ENCODE measurements at regions not wholly inside any gene's neighbourhood (a gene's known extent, or its start where the extent isn't known, plus 50 kb on each side); places are given as distances from the start of the nearest gene placed in this dataset.

GRCh38 chr4:141390571-141390970 is 169.9 kb downstream of the ZNF330 start:
- no peak overlapping the region for H3K9ac ChIP-seq (ENCODE audit: low read depth in 1 of 2, low read length in 2 of 2)
- no peaks in the 10 kb centered on the region for H3K9me3 ChIP-seq (ENCODE audit: control insufficient read depth in 4 of 4, low read length in 3 of 4)
- 53% methylated on average over 1 of the region's 1 CpG for WGBS
- no peaks in the 10 kb centered on the region for H3K27me3 ChIP-seq (ENCODE audit: control insufficient read depth in 4 of 4, insufficient read depth in 4 of 4, low read length in 3 of 4)
- H3K36me3 ChIP-seq (ENCODE audit: control insufficient read depth in 4 of 4, insufficient read depth in 3 of 4, low read depth in 1 of 4, low read length in 3 of 4) = no peaks in the 10 kb centered on the region
- no peak overlapping the region for H3K27ac ChIP-seq (ENCODE audit: low read depth in 1 of 2, low read length in 2 of 2)
- H3K4me3 ChIP-seq (ENCODE audit: low read depth in 1 of 3, low read length in 3 of 3) = no peak overlapping the region
- H3K4me1 ChIP-seq (ENCODE audit: control insufficient read depth in 4 of 4, insufficient read depth in 4 of 4, low read length in 3 of 4) = no peaks in the 10 kb centered on the region
- no peak for DNase-seq (ENCODE audit: low spot score)
- TF ChIP-seq RXRA (IDR thresholded peaks at IDR 0.05) (no peak), HNF4G (IDR thresholded peaks at IDR 0.05) (no peak), RAD21 (IDR thresholded peaks at IDR 0.05) (no peak), ZBTB33 (IDR thresholded peaks at IDR 0.05) (no peak), FOXA1 (IDR thresholded peaks at IDR 0.05) (no peak), JUND (IDR thresholded peaks at IDR 0.05) (no peak), YY1 (IDR thresholded peaks at IDR 0.05) (no peak), GABPA (IDR thresholded peaks at IDR 0.05 in 1 of 2, conservative IDR thresholded peaks at IDR 0.05 in 1 of 2) (no peak), SP1 (IDR thresholded peaks at IDR 0.05) (no peak), ATF3 (IDR thresholded peaks at IDR 0.05) (no peak), FOXA2 (IDR thresholded peaks at IDR 0.05) (no peak), NR2F2 (IDR thresholded peaks at IDR 0.05) (no peak), MAX (IDR thresholded peaks at IDR 0.05) (no peak), TAF1 (conservative IDR thresholded peaks at IDR 0.05) (no peak), HNF4A (conservative IDR thresholded peaks at IDR 0.05) (no peak), CTCF (IDR thresholded peaks at IDR 0.05; ENCODE audit: low read depth, low read length, missing input control) (no peak), EGR1 (IDR thresholded peaks at IDR 0.05; ENCODE audit: low read depth in 2 of 2) (no peak)
- TF ChIP-seq, protein P1, sequence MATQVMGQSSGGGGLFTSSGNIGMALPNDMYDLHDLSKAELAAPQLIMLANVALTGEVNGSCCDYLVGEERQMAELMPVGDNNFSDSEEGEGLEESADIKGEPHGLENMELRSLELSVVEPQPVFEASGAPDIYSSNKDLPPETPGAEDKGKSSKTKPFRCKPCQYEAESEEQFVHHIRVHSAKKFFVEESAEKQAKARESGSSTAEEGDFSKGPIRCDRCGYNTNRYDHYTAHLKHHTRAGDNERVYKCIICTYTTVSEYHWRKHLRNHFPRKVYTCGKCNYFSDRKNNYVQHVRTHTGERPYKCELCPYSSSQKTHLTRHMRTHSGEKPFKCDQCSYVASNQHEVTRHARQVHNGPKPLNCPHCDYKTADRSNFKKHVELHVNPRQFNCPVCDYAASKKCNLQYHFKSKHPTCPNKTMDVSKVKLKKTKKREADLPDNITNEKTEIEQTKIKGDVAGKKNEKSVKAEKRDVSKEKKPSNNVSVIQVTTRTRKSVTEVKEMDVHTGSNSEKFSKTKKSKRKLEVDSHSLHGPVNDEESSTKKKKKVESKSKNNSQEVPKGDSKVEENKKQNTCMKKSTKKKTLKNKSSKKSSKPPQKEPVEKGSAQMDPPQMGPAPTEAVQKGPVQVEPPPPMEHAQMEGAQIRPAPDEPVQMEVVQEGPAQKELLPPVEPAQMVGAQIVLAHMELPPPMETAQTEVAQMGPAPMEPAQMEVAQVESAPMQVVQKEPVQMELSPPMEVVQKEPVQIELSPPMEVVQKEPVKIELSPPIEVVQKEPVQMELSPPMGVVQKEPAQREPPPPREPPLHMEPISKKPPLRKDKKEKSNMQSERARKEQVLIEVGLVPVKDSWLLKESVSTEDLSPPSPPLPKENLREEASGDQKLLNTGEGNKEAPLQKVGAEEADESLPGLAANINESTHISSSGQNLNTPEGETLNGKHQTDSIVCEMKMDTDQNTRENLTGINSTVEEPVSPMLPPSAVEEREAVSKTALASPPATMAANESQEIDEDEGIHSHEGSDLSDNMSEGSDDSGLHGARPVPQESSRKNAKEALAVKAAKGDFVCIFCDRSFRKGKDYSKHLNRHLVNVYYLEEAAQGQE (IDR thresholded peaks at IDR 0.05) = no peak
